Caco-2 (cell line): ENCODE measurements at regions not wholly inside any gene's neighbourhood (a gene's known extent, or its start where the extent isn't known, plus 50 kb on each side); places are given as distances from the start of the nearest gene placed in this dataset.

ENCODE experiments used
- BruUV-seq: library from RNA; stranded (reverse); fragments of 400-500 nt; replicated peaks from 2 replicates; lab custom pipeline; 2021; lab: Mats Ljungman, UMichigan
- CTCF ChIA-PET: fragments of 300-600 bp; sonication (Branson Sonifier 250); formaldehyde crosslinking; loops from one replicate; lab custom pipeline; 2022; ENCODE audit warnings: antibody characterized with exemption; lab: Charles Lee
- POLR2A ChIA-PET: fragments of 300-600 bp; sonication (Branson Sonifier 250); formaldehyde crosslinking; loops from one replicate; lab custom pipeline; 2022; ENCODE audit warnings: antibody characterized with exemption; lab: Charles Lee
- DNase-seq, 2 experiments: peaks; one replicate each; pipeline versions ENCODE4 v3.0.0 to v3.0.0-alpha.2; 2020 to 2022
- H3K27me3 ChIP-seq: replicated peaks from 2 replicates; pipeline ENCODE4 v1.6.0; 2011; ENCODE audit warnings: low read length; ENCODE audit not compliant: control insufficient read depth, insufficient read depth
- H3K36me3 ChIP-seq: 2 replicates; pipeline ENCODE4 v1.5.1; 2011; ENCODE audit warnings: low read length; ENCODE audit not compliant: control insufficient read depth, insufficient read depth
- H3K4me1 ChIP-seq: fragments of 250-450 bp; sonication (Bioruptor Pico); 2 replicates; pipeline ENCODE4 v1.5.1; 2020; ENCODE audit warnings: mild to moderate bottlenecking
- H3K4me3 ChIP-seq: 2 replicates; pipeline ENCODE4 v1.5.1; 2011; ENCODE audit warnings: low read depth, mild to moderate bottlenecking, control low read depth, low read length
- H3K9me3 ChIP-seq: fragments of 250-450 bp; sonication (Bioruptor Pico); 2 replicates; pipeline ENCODE4 v1.5.1; 2020; ENCODE audit warnings: mild to moderate bottlenecking, moderate library complexity
- H3K27ac Mint-ChIP-seq: one replicate; pipeline ENCODE4 v1.8.0; 2022; ENCODE audit warnings: mixed read lengths; ENCODE audit not compliant: unreplicated experiment
- H3K27me3 Mint-ChIP-seq: one replicate; pipeline ENCODE4 v1.8.0; 2022; ENCODE audit warnings: mixed read lengths; ENCODE audit not compliant: insufficient read depth, unreplicated experiment
- H3K36me3 Mint-ChIP-seq: one replicate; pipeline ENCODE4 v1.8.0; 2022; ENCODE audit warnings: mild to moderate bottlenecking, mixed read lengths; ENCODE audit not compliant: insufficient read depth, unreplicated experiment
- H3K4me1 Mint-ChIP-seq: one replicate; pipeline ENCODE4 v1.8.0; 2022; ENCODE audit warnings: low read depth, mixed read lengths; ENCODE audit not compliant: unreplicated experiment
- H3K4me3 Mint-ChIP-seq: one replicate; pipeline ENCODE4 v1.8.0; 2022; ENCODE audit warnings: mild to moderate bottlenecking, moderate library complexity, mixed read lengths; ENCODE audit not compliant: unreplicated experiment
- H3K9me3 Mint-ChIP-seq: one replicate; pipeline ENCODE4 v1.8.0; 2022; ENCODE audit warnings: mixed read lengths; ENCODE audit not compliant: unreplicated experiment
- intact Hi-C: fragments of 100-400 bp; cut with micrococcal nuclease; formaldehyde crosslinking; loops from one replicate; pipeline ENCODE4 v1.10.0; 2022; ENCODE audit not compliant: unreplicated experiment
- TF ChIP-seq, protein P1 (sequence below), 2 experiments: fragments of 200-600 bp in 1 of 2; IDR thresholded peaks; 1 replicate in 1 of 2; 2 replicates in 1 of 2; pipeline versions ENCODE4 v1.5.1 to v1.8.0; 2011 to 2022; ENCODE audit warnings: antibody characterized with exemption in 1 of 2, control low read depth in 1 of 2, inconsistent platforms in 1 of 2, low read depth in 1 of 2, low read length in 1 of 2, mild to moderate bottlenecking in 1 of 2, moderate library complexity in 1 of 2; ENCODE audit not compliant: insufficient read depth in 1 of 2, severe bottlenecking in 1 of 2, unreplicated experiment in 1 of 2

DNA sequence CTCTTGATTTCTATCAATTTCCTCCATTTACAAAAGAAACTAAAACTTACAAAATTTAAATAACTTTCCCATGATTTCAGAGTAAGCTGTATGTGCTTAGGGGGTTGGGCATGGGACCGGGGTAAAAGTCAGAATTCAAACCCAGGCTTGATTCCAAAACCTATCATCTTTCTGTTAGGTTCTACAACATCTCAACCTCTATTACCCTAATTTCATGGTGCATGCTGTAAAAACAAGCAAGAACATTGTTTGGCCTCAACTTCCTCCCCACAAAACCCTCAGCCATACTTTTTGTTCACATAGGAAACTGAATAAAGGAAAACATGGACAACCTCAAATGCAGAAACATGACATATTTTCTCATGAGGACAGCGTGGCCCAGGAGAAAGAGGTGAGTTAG lies 59.3 kb downstream of the RDH14 start:
- TF ChIP-seq, protein P1, sequence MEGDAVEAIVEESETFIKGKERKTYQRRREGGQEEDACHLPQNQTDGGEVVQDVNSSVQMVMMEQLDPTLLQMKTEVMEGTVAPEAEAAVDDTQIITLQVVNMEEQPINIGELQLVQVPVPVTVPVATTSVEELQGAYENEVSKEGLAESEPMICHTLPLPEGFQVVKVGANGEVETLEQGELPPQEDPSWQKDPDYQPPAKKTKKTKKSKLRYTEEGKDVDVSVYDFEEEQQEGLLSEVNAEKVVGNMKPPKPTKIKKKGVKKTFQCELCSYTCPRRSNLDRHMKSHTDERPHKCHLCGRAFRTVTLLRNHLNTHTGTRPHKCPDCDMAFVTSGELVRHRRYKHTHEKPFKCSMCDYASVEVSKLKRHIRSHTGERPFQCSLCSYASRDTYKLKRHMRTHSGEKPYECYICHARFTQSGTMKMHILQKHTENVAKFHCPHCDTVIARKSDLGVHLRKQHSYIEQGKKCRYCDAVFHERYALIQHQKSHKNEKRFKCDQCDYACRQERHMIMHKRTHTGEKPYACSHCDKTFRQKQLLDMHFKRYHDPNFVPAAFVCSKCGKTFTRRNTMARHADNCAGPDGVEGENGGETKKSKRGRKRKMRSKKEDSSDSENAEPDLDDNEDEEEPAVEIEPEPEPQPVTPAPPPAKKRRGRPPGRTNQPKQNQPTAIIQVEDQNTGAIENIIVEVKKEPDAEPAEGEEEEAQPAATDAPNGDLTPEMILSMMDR (IDR thresholded peaks at IDR 0.05; ENCODE audit: insufficient read depth in 1 of 2, low read depth in 1 of 2, low read length in 1 of 2, severe bottlenecking in 1 of 2, unreplicated experiment in 1 of 2): no peak
- Mint-ChIP-seq H3K36me3 (no peaks in the 10 kb centered on the region), H3K27me3 (no peaks in the 10 kb centered on the region), H3K4me3 (no peak overlapping the region), H3K9me3 (no peaks in the 10 kb centered on the region), H3K4me1 (peaks cover 7% of the 10 kb centered on the region), H3K27ac (no peak overlapping the region)
- no peak overlapping the region for H3K4me3 ChIP-seq
- H3K36me3 ChIP-seq: no peaks in the 10 kb centered on the region
- no peak for DNase-seq
- no peaks in the 10 kb centered on the region for H3K9me3 ChIP-seq
- intact Hi-C loops: loop anchor here (5.0 kb wide), 1 partner anchor 64 kb away; no protein-coding TSS in a partner anchor
- no TSS peak for BruUV-seq
- POLR2A ChIA-PET: no interaction called here
- H3K27me3 ChIP-seq: no peaks in the 10 kb centered on the region
- H3K4me1 ChIP-seq: peaks cover 11% of the 10 kb centered on the region
- CTCF ChIA-PET: no interaction called here

DNA sequence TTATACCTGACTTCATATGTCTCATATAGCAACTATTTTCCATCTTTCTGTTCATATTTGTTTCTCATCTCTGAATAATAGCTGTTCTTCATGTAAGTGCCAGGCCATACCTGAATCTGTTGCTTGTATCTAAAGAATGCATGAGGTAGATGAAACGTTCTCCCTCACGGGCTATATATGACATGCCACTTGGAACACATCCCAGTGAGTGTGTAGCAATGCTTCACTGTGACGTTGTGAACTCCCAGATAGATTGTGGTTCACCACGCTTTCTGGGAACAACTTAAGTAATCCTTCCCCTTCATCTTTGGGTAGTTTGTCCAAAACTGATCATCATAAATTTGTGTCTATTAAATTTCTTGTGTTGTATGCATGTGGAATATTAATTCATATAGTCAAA lies 60.1 kb downstream of the RDH14 start:
- no peak for DNase-seq
- intact Hi-C loops: loop anchor here (5.0 kb wide), 1 partner anchor 63 kb away; no protein-coding TSS in a partner anchor

DNA sequence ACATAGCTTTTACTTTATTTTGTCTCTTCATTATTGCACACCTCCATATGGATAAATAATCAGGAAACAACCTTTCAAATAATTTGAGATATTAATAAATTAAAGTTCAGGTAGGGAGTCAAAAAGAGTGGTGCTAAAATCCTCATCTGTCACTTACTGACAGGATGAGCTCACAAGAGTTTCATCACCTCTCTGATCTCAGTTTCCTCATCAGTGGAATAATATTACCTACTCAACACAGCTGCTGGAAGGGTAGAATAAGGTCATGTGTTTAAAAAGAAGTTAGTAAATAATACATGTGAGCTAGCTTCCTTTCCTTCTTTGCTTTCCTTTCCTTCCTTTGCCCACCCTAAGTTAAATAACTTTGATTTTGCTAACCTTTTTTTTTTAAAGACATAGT lies 61.9 kb downstream of the RDH14 start:
- no peak overlapping the region for H3K4me3 ChIP-seq
- peak in 1 of 2 experiments; percentile 10 for DNase-seq
- Mint-ChIP-seq H3K27me3 (peaks cover 2% of the 10 kb centered on the region), H3K4me3 (no peak overlapping the region), H3K4me1 (peaks cover 7% of the 10 kb centered on the region), H3K9me3 (no peaks in the 10 kb centered on the region), H3K36me3 (no peaks in the 10 kb centered on the region), H3K27ac (no peak overlapping the region)
- peaks cover 11% of the 10 kb centered on the region for H3K4me1 ChIP-seq
- no peaks in the 10 kb centered on the region for H3K36me3 ChIP-seq
- intact Hi-C loops: no loop called here
- no peaks in the 10 kb centered on the region for H3K27me3 ChIP-seq
- POLR2A ChIA-PET: interaction anchor here (0.5 to 0.8 kb wide), 2 partner anchors 61 to 865 kb away, joined by 3 to 4 read pairs; no protein-coding TSS in a partner anchor
- CTCF ChIA-PET: no interaction called here
- TF ChIP-seq, protein P1 (IDR thresholded peaks at IDR 0.05; ENCODE audit: insufficient read depth in 1 of 2, low read depth in 1 of 2, low read length in 1 of 2, severe bottlenecking in 1 of 2, unreplicated experiment in 1 of 2): no peak
- no peaks in the 10 kb centered on the region for H3K9me3 ChIP-seq
- no TSS peak for BruUV-seq

More for the DNA sequence above, 60.1 kb downstream of the RDH14 start:
- no peaks in the 10 kb centered on the region for H3K36me3 Mint-ChIP-seq
- ChIA-PET POLR2A (no interaction called here), CTCF (no interaction called here)
- H3K4me3 ChIP-seq: no peak overlapping the region
- H3K4me3 Mint-ChIP-seq: no peak overlapping the region
- no peaks in the 10 kb centered on the region for H3K36me3 ChIP-seq
- H3K9me3 ChIP-seq: no peaks in the 10 kb centered on the region
- peaks cover 11% of the 10 kb centered on the region for H3K4me1 ChIP-seq
- no peaks in the 10 kb centered on the region for H3K27me3 Mint-ChIP-seq
- TF ChIP-seq, protein P1 (IDR thresholded peaks at IDR 0.05; ENCODE audit: insufficient read depth in 1 of 2, low read depth in 1 of 2, low read length in 1 of 2, severe bottlenecking in 1 of 2, unreplicated experiment in 1 of 2): no peak
- H3K9me3 Mint-ChIP-seq: no peaks in the 10 kb centered on the region
- no peak overlapping the region for H3K27ac Mint-ChIP-seq
- no TSS peak for BruUV-seq
- H3K4me1 Mint-ChIP-seq: peaks cover 7% of the 10 kb centered on the region
- no peaks in the 10 kb centered on the region for H3K27me3 ChIP-seq
